Keratinocyte (primary cell): ENCODE measurements at regions not wholly inside any gene's neighbourhood (a gene's known extent, or its start where the extent isn't known, plus 50 kb on each side); places are given as distances from the start of the nearest gene placed in this dataset.

Experiments
- CTCF ChIP-seq, 3 experiments: IDR thresholded peaks in 1 of 3; conservative IDR thresholded peaks in 1 of 3; optimal IDR thresholded peaks in 1 of 3; 2 replicates in 2 of 3; 3 replicates in 1 of 3; pipeline versions ENCODE3 to v1.5.1; 2011; ENCODE audit warnings: low read length in 3 of 3, mild to moderate bottlenecking in 3 of 3, moderate library complexity in 2 of 3, control low read depth in 1 of 3, inconsistent platforms in 1 of 3; ENCODE audit not compliant: insufficient read depth in 2 of 3; ENCODE audit errors: extremely low read depth in 1 of 3
- EZH2 ChIP-seq: IDR thresholded peaks from one replicate; pipeline ENCODE4 v1.6.1; 2012; ENCODE audit warnings: inconsistent platforms, mild to moderate bottlenecking, low read length, moderate library complexity

- TF ChIP-seq CTCF (optimal IDR thresholded peaks at IDR 0.05 in 1 of 3, IDR thresholded peaks at IDR 0.05 in 1 of 3, conservative IDR thresholded peaks at IDR 0.05 in 1 of 3; ENCODE audit: extremely low read depth in 1 of 3, insufficient read depth in 2 of 3, low read length in 3 of 3), result no peak
- TF ChIP-seq EZH2, result no peak
Observed at GRCh38 chr2:109045505-109045904, 56.5 kb upstream of the EDAR start.
